Activated T-helper 1 cell treated with anti-CD3 and anti-CD28 coated beads, Interleukin-2, amount 50 U/mL, for 16 hours (primary cell): ENCODE measurements at regions not wholly inside any gene's neighbourhood (a gene's known extent, or its start where the extent isn't known, plus 50 kb on each side); places are given as distances from the start of the nearest gene placed in this dataset.

Source experiments
- DNase-seq, 2 donors: peaks; one replicate each; pipeline ENCODE4 v3.0.0-alpha.2; 2020; ENCODE audit warnings: low read depth in 1 of 2, low spot score in 1 of 2

DNA sequence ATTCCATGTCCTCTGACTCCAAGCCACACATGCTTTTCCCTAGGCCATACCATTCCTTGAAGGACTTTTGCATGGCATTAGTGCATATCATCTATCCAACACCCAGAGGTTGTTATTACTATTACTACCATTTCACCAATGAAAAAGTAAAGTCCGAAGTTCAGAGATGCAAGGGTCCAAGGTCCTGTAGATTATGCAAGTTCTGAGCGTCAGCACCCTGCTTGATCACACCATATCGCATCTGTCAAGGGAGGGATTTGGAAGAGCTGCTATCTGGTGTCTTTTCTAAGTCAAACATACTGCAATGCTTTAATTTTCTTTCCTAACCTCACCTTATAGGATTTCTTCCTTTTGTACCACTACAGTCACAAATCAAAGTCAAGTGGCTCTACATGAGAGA is 214.7 kb upstream of the CADM1 start:
- no peak for DNase-seq

DNA sequence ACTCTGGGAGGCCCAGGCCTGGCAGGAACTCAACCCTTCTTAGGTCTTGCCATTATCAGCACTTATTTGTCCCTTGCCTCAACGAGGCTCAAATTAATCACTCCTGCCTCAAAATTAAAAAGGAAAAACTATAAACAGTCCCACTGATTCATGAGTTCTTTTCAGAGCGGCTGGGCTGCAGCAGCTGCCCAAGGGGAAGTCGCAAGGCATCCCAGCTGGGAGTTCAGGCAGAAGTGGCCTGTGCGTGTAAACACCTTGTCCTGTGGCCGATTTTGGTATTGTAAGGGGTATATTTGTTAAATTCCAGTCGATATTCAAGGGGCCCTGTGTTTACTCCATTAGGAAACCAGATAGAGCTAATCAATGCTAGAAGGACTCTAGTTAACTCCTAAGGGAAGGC is 213.9 kb upstream of the CADM1 start:
- no peak for DNase-seq

DNA sequence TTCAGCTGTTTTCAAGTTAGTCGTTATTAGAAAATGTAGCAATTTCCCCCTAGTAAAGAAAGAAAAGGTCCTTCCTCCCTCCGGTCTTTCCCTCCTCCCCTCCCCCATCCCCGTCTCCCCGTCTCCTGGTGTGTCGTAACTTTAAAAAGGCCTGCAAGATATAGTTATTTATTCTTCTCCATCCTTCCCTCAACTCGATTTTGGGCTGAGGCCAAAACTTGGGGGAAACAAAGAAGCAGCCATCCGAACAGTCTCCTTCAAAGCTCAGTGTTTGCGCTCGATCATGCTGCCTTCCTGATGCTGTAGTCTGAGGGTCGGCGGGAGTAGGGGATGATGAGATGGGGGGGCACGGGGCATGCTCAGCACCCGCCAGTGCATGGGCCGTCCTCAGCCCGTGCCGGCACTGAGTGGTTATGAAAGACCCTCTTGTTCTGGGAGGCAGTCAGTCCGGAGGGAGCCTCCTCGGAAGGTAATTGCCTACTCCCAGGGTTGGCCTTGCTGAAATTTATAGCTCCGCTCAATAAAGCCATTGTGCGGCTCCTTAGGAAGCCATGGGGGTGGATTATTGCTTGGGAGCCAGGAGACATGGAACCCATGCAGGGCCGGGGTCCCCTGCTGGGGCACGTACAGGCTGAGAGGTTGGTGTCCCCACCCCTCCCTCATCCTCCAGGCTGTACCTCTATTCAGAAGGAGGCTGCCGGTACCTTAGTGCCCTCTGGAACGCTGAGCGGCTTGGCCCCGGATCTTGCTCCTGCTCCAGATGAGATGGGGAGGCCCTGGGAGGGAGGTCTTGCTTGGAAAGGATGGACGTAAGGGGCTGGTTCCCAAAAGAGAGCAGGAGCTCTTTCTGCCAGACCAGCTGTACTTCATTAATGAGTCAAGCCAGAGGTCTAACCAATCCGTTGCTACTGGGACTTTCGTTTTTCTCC is 212.7 kb upstream of the CADM1 start:
- no peak for DNase-seq

DNA sequence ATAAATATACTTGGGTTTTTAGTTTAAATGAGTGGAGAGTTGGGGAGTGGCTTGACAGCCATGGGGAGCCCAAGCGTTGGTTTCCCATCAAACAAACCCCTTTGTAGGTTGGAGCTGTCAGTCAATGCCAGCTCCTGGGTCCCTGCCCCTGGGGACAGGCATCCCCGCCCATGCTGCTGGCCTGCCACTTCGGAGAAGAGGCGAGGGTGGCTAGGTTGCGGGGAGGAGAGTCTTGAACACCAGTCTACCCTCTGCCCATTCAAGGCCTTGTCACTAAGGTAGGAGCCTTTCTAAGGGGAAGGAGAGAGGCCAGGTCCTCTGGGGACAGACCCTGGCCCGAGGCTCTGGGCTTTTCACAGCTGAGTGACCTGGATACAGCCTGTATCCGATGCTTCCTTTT is 211.9 kb upstream of the CADM1 start:
- no peak for DNase-seq

DNA sequence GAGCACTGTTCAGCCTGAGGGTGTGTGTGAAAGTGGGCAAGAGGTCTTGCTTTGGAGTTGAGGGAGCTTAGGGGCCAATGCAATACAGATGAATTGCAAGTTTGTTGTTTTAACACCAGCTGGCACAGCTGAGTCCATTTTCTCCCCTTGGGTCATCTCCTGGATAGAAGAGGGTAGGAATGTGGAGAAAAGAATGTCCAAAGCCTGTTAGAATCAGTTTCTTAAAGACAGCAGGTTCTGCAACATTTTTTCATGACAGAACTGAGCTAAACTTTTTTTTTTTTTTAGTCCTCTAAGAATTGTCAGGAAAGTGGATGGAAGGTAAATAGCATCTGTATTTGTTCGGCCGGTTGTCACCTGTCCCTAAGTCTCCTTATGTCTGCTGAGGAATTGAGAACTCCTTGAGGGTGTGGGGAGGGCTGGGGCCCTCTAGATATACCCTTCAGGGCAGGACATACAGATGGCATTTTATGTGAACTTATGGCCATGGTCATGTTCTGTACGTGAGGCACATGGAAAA is 211.1 kb upstream of the CADM1 start:
- no peak for DNase-seq

DNA sequence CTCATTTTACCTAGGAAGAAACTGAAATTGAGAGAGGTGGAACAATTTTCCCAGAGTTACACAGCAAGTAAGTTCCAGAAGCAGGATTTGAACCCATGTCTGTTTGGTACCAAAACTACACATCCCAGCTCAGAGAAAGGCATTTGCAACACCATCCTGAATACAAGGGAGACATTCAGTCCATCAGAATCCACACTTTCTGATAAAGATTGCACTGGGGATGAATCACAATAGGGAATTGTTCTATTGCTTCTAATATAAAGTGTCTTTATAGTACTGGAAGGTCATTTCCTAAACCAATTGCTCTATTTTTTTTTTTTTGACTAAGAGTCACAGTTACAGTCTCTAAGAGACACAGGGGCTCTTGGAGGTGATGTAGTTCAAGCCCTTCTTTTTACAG is 208.1 kb upstream of the CADM1 start:
- DNase-seq: no peak

DNA sequence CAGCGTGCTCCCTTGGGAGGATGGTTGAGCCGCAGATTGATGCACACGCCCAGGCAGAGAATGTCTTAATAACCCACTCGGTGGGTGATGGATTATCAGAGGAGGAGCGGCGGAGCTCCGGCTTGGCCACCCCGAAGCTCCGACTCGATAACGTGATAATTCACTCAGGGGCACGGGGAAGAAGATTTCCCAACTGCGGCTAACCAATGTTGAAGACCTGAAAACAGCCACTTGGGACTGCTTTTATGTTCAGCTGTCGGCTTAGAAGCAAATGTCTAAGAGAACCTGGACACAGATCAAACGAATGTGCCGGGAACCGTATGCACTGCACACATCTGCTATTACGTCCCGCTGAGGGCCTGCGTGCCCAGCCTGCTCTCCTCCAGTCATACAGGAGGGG is 206.8 kb upstream of the CADM1 start:
- DNase-seq: no peak

DNA sequence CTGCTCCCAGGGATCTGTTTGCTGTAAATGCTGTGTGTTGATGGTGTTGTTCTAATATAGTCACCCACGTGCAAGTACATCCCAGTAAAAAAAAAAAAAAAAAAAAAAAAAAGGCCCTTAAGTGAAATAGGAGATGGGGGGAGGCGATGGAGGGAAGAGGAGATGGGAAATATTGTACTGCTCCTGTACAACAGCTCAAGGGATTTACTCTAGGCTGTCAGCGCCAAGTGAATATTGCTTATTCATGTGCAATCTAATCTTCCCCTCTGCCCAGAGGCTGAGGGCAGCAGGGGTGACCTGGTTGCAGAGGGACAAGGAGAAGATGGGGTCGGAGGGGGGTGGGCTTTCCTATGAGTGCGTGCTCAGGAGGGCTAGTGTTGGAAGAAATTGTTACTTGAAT is 206.2 kb upstream of the CADM1 start:
- DNase-seq: no peak

DNA sequence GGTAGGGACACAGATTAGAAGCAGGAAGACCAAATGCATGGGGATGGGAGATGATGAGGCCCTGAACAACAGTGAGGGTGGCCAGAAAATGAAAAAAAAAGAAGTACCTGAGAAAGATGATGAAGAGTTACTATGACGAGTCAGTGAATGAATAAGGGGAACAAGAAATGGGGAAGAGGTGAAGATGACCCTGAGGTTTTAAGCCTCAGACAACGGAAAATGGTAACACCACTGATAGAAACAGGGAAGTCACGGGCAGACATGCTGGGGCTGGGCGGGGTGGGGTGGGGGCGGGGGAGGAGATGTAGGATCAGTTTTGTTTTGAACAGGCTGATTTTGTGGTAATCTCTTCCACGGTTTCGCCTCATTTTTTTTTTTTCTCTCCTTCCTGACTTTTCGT is 205.1 kb upstream of the CADM1 start:
- DNase-seq: no peak

DNA sequence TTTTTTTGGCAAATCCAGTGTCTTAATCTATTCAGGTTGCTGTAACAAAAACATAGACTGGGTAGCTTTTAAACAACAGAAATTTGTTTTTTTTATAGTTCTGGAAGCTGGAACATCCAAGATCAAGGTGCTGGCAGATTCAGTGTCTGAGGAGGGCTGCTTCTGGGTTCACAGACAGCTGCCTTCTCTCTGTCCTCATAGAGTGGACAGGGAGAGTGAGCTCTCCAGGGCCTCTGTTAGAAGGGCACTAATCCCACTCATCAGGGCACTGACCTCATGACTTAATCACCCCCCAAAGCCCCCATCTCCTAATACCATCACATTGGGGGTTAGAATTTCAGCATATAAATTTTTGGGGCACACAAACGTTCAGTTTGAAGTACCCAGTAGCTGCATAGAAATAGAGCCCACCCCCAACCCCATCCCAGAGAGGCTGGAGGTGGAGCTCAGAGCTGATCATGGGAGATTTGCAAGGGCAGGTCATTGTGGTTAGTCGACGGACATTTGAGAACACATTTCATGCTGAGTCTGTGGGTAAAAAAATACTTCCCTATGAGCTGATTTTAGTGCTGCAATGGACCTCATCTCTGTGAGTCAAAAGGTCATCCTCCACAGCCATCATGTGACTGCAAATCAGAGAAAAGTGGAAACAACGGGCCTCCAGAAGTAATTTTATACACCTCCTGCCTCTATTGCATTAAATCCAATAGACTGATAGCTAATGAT is 203.1 kb upstream of the CADM1 start:
- DNase-seq: no peak

DNA sequence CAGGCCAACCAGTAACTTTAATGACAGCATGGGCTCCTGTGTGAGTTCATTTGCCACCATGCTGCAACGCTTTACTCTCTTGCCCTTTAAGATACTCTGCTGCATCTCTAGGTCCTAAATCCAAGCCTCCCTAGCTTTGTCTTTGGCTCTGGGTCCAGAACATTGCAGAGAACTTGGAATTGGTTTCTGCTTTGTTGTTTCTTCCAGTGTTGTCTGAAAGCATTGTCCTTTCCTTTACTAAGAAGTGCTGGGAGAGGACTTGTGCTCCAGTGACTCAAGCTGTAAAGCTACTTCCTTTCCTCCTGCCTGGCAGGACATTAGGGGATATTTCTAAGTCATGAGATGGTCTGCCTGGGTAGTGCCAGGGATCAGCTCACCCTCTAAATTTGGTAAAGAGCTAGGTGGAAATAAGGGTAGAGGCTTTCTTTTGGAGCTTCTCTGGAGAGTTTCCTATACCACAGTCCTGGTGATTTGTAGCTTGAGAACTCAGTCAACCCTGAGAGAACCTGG is 202.5 kb upstream of the CADM1 start:
- no peak for DNase-seq

DNA sequence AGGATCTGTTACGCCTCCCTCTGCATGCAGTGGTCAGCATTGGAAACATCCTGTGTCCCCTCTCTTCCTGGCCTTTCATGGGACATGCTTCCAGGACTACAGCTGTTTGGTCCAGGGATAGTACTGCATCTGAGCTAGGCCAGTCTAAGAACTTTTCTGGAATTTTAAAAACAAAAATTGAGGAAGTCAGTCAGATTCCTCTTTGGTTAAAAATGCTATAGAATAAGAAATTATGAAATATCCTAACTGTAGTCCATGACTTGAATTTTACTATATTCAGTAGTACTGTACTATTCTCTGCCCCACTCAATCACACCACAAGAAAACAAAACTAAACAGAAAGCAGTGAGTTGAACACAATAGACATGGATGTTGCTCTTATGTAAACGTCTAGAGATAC is 201.0 kb upstream of the CADM1 start:
- no peak for DNase-seq

DNA sequence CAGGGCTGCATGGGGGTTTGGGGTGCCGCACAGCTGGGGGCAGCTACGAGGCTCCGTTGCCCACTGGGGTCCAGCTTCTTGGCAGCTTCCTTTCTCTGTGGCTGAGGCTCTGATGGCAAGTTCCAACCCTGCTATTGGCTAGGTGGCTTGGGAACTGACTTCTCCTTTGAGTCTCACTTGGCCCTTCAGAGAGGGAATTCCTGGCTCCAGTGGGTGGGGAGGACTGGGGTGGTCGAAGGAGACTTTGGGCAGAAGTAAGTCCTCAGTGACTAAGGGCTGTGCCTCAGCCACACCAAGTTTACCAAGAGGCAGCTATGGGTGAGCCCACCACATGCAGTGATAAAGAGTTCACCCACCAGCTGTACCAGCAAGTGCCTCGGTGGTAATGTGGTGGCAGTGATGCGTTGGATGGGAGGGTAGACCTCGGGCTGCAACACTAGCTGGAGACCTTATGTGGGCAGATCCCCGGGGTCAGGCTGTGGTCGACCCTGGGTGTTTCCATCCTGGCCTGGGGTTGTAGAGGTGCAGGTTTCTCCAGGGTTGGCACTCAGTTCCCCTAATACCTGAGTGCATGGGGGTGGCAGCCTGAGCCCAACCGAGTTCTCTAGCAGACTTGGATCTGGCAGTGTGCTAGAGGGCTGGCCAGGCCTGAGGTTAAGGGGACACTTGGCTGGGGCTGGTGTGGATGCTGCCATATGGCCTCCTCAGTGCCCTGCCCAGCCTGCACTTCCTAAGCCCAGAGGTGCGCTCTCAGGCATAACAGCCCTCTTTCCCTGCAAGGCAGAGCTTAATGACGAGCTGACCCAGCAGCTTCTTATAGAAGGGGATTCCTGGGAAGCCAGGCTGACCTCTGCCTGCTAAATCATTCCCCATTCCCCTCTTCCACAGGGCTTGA is 197.0 kb upstream of the CADM1 start:
- DNase-seq: no peak

DNA sequence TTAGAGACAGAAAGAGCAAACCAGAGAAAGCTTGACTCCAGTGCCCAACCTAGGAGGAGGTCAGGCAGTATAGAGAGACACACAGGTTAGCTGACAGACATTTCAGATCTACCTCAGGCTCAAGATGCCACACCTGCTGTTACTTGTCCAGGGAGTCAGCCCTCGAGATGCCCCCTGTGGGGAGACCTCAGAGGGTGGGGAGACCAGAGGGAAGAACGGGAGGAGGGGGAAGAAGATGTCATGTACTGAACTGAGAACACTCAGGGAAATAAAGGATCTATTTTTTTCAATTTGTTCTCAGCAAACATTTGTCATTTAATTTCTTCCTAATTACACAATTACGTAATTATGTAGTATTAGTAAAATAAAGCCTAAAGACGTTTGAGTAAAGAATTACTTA is 196.3 kb upstream of the CADM1 start:
- no peak for DNase-seq

DNA sequence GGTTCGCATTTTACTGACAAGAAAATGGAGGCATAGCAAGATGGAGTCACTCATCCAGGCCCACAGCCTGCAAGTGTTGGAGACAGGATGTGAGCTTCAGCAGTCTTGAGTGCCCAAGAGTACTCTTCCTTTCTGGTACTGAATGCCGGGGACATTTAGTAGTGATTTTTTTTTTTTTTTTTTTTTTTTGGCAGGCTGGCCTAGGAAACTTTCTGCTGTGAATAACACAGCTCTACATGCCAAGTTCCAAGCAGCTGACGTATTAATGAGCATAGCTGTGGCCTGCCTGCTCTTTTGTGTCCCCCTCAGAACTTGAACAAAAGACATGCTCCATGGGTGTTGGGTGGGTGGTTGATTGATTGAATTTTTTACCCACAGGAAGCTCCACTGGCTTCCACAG is 195.5 kb upstream of the CADM1 start:
- no peak for DNase-seq

DNA sequence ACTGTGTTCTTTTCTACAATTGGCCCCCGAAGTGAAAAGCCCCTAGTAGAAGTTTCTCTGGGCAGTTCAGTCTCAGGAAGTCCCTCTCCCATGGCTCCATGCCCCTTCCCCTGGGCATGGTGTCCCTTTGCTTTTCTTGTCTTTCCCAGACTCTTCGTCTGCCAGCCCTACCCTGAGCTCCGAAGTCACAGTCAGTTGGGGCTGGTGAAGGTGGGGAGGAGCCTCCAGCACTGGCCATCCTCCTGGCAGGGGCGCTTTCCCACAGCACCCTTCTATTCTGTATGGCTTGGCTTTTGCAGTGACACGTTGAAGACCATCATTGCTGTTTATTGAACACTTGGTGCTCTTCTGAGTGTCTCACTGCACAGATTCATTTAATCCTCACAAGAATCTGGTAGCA is 195.1 kb upstream of the CADM1 start:
- DNase-seq: no peak

DNA sequence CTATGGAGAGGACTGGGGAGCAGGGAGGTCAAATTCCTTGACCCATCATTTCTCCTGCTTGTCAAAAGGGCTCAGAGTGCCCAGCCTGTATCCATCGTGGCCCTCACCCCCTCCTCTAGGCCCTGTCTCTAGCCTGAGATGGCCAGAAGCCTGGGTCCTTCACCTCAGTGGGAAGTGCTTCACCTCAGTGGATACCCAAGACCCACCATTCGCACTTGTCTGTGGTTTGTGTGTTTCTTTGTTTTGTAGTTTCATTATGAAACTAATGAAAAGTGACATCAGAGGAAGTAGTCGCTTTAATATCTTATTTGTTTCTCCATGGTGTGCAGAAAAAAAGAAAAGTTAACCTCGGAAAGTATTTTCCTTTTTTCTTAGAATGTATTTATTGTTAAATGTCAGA is 194.0 kb upstream of the CADM1 start:
- DNase-seq: no peak

DNA sequence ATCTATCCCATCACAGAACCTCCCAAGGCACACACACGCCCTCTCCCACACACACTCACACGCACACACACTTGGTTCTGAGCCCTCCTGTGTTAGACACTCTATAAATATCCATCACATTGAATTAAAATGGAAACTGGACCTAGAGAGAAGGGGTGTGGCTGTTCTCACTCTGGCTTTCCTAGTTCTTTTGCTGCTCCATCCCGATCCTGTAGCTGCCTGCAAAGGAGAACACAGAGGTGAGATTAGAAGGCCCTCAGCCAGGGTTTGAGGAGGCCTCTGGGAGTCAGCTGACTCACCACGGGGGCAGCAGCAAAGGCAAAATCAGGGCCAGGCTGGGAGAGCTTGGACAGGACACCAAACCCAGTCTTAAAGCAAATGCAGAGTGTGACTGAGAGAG is 192.3 kb upstream of the CADM1 start:
- DNase-seq: no peak

DNA sequence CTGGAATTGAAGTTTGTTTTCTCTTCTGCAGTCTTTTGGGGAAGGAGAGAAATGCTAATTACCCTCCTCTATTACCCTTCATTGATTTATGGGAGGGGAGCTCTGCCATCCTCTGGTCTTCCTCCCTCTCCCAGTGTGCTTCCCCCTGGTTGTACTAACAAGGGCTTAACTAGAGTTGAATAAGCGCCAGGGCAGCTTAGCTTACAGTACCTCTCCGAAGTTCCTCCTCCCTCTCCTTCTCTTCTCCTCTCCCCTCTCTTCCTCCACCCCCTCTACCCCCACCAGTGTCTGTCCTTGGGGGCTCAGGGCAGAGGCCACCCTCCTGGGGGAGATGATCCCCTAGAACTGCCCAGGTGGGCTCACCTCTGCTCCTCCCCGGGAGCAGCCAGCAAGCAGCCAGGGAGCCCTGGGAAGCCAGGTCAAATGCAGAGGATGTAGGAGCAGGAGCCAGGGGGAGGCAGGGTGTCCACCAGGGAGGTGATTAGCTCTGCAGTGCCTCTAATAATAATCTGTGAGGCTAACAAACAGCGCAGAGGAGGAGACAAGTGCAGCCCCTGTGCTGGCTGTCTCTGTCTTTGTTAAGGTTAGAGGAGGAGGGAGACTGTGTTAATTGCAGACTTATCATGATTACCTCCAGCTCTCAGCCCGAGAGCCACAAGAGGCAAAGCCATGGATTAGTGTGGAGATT is 191.6 kb upstream of the CADM1 start:
- no peak for DNase-seq

DNA sequence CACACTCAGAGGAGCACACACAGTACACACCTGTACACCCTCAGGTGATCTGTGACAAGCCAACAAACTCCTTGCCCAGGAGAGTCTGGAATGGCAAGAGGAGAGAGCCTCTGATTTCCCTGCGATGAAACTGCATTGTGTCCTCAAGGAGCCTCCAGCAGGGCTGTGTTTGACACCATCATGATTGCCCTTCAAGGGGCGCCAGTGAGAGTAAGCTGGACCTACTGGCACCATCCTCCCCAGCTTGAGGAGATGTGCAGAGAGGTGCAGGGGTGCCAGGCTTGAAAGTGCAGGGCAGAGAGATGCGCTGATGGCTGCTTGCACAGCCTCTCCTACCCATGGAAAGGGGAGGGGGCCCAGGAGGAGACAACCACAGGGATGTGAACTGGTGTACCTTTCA is 188.8 kb upstream of the CADM1 start:
- no peak for DNase-seq

DNA sequence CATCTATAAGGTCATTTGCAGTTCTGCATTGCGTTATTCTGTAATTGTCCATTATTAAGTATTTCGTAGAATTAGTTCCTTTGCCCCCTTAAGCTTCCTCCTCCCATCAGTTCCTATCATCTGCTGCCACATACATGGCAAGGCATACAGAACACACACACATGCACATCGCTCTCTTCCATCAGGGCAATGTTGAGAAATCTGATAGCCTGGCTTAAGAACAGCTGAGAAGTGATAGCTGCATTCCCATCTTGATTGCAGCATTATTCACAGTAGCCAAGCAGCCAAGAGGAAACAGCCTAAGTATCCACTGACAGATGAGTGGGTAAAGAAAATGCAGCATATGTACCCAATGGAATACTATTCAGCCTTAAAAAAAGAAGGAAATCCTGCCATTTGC is 186.8 kb upstream of the CADM1 start:
- DNase-seq: no peak
